ENCODE measurements at regions not wholly inside any gene's neighbourhood (a gene's known extent, or its start where the extent isn't known, plus 50 kb on each side); places are given as distances from the start of the nearest gene placed in this dataset.

GRCh38 chrX:110408949-110409588 is 50.4 kb downstream of the RTL9 start:
- DNase-seq (ENCODE audit: low spot score): no peak

- no peak for DNase-seq (ENCODE audit: low spot score)
Observed at GRCh38 chrX:110409925-110410324, 51.3 kb downstream of the RTL9 start.

- DNase-seq (ENCODE audit: low spot score): no peak
Observed at GRCh38 chrX:110410603-110411002, 52.0 kb downstream of the RTL9 start.

DNA sequence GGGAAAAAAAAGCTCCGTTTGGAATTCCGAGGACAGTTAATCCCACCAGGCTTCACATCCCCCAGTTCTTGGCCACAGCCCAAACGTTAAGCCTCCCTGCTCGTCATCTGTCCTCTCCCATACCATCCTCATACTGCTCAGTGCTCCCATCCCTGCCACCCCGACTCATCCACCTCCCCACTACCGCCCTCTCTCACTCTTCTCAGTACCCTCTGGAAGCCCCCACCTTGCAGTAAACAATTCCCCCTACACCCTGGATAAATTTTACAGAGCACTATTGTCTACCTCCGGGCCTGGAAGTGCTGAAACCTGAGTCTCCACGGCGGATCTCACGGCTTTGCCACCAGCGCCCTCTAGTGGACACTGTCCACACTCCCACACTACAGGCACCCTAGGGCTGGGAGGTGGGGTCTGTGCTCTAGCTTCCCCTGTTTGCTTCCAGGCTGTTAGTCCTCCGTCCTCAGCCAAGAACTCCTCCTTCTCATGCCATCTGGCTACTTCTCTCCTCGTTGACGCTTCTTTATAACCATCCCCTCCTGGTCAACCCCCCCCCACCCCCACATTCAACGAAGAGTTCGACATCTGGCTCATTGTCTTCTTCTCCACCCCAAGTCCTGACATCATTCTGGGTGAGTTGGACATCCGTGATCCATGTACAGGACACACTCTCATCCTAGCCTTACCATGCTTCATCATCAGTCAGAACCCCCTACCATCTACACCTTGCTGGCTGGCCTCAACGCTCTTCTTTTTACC is 54.5 kb downstream of the RTL9 start:
- peak; percentile 63 for DNase-seq (ENCODE audit: low spot score)

GRCh38 chrX:110413727-110414124 is 55.1 kb downstream of the RTL9 start:
- no peak for DNase-seq (ENCODE audit: low spot score)

- no peak for DNase-seq (ENCODE audit: low spot score)
Observed at GRCh38 chrX:110414273-110414672, 55.6 kb downstream of the RTL9 start.

GRCh38 chrX:110414679-110415439 is 56.2 kb downstream of the RTL9 start:
- DNase-seq (ENCODE audit: low spot score): no peak

DNA sequence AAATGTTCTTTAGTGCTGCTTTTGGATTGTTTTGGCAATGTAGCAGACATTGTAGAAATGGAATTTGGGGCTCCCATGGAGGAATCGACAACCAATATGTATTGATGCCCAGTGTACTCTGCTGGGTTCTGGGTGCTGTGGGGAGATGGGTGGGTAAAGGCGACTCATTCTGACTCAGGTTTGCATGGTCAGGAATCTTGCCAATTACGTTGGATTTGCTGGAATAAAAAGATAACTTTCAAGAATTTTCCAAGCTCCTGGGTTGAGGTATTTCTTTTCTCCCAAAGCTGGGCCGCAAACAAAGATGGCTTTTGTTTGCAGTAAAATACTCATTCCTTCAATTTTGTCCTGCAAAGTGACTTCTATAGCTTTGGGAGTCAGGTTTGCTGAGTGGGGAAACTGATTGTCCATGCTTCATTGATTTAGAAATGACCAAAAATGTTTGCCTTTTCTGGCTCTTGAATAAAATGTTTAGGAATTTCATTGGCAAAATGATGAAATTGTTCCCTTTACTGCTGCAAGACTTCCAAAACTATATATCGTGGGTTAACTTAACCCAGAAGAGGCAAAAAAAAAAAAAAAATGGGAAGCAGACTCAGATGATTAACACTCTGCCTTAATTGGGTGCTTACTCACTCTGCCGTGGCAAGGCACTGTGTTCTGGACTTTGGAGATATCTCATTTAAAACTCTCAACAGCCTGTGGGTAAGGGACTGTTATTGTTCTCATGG is 57.0 kb downstream of the RTL9 start:
- DNase-seq (ENCODE audit: low spot score): no peak

GRCh38 chrX:110417128-110417527 is 58.5 kb downstream of the RTL9 start:
- no peak for DNase-seq (ENCODE audit: low spot score)

DNA sequence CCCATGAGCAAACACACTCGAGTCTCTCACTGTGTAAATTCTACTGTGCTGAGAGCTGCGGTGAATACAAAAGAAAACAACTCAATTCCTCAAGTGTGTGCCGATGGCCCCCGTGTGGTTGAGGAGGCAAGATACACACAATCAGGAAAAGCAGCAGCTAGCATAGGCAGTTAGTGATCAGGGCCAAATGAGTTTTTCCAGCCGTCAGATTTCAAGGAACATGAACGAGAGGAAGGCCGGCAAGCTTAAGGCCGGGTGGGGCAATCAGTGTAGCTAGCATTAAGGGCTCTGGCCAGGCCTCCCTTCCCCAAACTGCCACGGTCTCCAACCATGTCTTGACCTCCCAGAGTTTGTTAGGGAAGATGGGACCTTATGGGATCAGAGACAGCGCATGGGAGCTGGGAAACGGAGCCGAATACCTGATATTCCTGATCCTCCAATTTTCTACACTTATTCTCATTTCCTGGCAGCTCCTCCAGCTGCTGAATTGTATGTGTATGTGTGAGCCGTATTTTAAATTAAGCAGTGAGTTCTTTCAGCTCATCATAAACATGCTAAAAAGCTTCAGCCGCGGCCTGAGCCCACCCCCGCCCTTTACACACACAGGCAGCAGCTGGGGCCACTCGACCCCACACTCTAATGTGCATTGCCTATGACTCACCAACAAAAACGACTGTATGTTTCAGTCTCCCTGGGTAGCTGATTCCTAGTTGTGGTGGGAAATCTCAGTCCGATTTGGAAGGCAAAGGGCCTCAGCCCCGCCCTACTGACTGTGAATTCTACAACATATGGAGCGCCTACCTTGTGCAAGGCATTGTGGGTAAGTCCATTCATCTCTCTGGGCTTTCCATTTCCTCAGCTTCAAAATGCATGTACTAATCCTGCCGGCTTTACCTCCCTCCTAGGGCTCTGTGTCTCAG is 59.9 kb downstream of the RTL9 start:
- DNase-seq (ENCODE audit: low spot score): no peak

DNA sequence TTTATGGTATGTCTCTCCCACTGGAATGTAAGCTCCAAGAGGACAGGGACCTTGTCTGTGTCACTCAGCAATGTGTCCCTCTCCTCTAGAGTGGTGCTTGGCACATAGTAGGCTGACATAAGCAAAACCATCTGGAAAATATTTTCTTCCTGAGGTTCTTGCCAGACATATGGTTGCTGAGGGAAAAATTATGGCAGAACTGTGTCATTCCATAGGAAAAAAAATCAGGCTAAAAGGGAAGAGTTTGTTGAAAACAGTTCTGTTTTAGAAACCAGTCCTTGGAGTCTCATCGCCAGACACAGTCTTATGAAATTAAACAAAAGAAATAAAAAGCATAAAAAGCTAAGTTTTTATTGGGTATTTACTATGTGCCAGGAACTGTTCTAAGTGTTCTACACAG is 60.9 kb downstream of the RTL9 start:
- no peak for DNase-seq (ENCODE audit: low spot score)

- DNase-seq (ENCODE audit: low spot score): no peak
Observed at GRCh38 chrX:110420771-110421499, 62.3 kb downstream of the RTL9 start.

DNA sequence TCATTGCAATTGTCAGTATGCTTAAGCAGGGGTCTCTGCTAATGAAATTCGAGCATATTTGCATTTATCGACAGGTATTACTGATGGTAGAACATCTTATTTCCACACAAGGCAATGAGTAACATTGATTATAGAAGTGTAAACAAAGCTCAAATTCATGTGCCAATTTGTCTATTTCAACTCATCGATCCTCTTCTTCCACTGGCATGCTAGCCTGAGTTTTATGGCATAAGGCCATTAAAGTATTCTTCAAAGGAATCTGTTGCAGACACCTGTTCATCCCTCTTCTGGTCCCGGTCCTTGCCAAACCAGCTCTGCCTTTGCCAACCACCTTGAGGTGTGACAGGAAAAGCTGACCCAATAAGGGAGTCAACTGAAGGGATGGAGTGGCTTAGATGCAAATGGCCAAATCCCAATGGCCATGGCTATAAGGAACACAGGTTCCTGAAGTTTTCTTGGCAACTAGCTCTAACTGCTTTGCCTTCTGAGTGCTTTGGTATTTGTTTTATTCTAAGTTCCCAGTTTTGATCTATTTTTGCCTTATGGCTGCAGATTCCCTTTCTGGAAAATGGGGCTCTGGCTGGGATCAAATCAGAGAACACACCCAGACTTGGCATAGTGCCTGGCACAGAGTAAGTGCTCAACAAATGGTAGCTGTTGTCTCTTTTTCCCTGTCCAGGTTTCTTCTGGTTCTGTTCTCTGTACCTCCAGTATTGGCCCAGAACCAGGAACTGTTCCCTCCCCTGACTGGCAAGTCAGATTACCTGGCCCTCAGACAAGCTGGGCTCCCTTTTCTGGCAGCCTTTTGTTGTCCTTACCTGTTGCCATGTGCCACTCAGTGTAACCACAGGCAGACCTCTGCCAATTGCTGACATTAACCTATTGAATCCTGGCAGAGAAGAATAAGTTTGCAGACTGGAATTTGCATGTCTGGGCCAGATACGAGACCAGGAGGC is 63.1 kb downstream of the RTL9 start:
- DNase-seq (ENCODE audit: low spot score): no peak

DNA sequence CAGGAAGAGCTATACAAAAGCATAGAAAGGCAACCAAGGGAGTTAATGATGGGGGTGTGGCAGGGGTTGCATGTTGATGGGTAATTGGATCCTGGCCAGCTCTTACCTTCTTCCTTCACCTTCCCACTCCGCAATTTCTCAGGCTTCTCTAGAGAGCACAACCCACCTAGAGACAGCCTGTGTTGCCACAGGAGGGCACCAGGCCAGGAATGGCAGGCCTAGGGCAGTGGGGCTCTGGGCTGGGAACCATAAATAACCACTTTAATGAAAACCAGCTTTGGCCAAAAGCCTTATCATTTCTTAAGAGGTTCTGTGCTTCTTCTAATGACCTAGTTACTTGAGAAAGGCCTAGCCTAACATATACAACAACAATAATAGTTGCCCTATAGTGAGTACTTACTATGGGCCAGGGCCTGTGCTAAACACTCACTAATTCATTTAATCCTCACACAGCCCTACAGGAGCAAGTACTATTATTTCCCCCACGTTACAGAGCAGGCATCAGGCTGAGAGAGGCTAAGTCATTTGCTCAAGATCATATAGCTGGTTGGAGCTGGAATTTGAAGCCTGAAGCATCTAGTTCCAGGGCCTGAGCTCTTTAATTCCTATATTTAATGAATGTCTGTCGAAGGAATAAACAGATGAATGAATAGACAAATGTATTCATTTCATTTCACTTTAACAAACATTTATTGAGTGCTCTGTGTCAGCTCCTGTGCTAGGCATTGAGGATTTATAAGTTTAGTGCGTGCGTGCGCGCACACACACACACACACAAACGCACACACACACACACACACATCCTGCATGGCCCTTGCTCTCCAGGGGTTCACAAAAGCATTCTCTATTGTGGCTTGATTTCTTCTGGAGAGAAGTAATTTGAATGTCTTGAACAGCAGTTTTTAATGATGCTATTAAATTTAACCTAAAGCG is 66.8 kb downstream of the RTL9 start:
- no peak for DNase-seq (ENCODE audit: low spot score)

DNA sequence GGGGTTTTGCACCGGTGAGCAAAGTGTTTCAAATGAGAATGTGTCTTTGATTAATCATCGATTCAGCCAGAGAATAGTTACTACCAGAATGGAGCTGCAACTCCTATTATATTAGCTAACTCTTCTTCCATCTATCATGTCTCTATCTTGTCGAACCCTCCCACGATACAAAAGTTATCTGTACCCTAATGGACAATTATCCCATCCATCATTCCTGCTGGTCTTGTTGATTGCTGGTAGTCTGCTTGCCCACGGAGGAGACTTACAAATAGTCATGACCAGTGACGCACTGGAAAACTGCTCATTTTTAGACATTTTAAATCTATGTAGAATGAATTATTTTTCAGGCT is 67.5 kb downstream of the RTL9 start:
- DNase-seq (ENCODE audit: low spot score): no peak

GRCh38 chrX:110427076-110427475 is 68.4 kb downstream of the RTL9 start:
- no peak for DNase-seq (ENCODE audit: low spot score)

- no peak for DNase-seq (ENCODE audit: low spot score)
Observed at GRCh38 chrX:110428144-110428543, 69.5 kb downstream of the RTL9 start.

DNA sequence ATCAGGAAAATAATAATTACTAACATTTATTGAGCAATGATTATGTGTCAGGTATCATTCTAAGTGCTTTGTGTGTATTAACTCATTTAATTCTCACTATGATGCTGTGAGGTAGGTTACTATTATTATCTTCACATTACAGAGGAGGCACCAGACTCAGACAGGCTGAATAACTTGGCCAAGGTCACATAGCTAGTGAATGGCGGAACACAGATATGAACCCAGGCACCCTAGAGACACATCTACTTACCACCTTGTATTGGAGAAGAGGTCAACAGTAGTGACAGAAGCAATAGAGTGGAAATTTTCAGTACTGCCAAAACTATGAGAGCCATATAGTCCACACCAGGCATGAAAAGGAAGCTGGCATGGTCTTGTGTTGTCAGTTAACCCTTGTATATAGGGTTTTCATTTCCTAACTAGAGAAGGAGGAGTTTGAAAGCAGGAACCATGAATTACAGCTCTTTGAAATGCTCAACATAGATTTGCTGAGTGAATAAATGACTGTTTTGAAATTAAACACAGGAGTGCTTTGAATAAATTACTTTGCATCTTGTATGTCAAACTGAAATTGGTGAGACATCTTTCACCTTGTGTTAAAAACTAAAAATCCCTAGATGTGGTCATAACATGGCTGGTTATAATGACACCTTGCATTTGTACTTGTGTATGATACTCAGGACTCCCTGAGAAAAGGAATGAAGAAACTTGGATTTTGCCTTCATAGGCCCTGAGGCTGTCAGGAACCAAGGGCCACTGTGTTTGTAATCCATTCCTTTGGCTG is 71.8 kb downstream of the RTL9 start:
- DNase-seq (ENCODE audit: low spot score): no peak

Measured in germinal center (tissue), 1 donor.